ENCODE measurements at regions not wholly inside any gene's neighbourhood (a gene's known extent, or its start where the extent isn't known, plus 50 kb on each side); places are given as distances from the start of the nearest gene placed in this dataset.

GRCh38 chr9:129231759-129232158, 53.7 kb upstream of the IER5L start:
- ATAC-seq (no peak), DNase-seq (no peak)
- no peak overlapping the region for H3K4me3 Mint-ChIP-seq
- no peaks in the 10 kb centered on the region for H3K27me3 Mint-ChIP-seq
- no peak overlapping the region for H3K27ac Mint-ChIP-seq
- peaks cover 11% of the 10 kb centered on the region for H3K9me3 Mint-ChIP-seq (ENCODE audit: low read depth)
- ChIA-PET CTCF (no interaction called here), POLR2A (no interaction called here)
- intact Hi-C loops (cut with DNase I, micrococcal nuclease), result no loop called here
- H3K4me1 Mint-ChIP-seq, result peaks cover 27% of the 10 kb centered on the region
- H3K36me3 Mint-ChIP-seq (ENCODE audit: low read depth), result no peaks in the 10 kb centered on the region

GRCh38 chr9:129231022-129231739, 53.1 kb upstream of the IER5L start:
- Mint-ChIP-seq H3K27ac (no peak overlapping the region), H3K36me3 (ENCODE audit: low read depth) (no peaks in the 10 kb centered on the region), H3K4me3 (no peak overlapping the region), H3K27me3 (no peaks in the 10 kb centered on the region), H3K4me1 (peaks cover 25% of the 10 kb centered on the region), H3K9me3 (ENCODE audit: low read depth) (peaks cover 11% of the 10 kb centered on the region)
- ATAC-seq, result no peak
- intact Hi-C loops (cut with DNase I, micrococcal nuclease), result no loop called here
- POLR2A ChIA-PET, result no interaction called here
- CTCF ChIA-PET, result no interaction called here
- no peak for DNase-seq

GRCh38 chr9:129230302-129230701, 52.2 kb upstream of the IER5L start:
- peaks cover 11% of the 10 kb centered on the region for H3K9me3 Mint-ChIP-seq (ENCODE audit: low read depth)
- ATAC-seq, result no peak
- no peak for DNase-seq
- no peak overlapping the region for H3K4me3 Mint-ChIP-seq
- ChIA-PET POLR2A (no interaction called here), CTCF (no interaction called here)
- intact Hi-C loops (cut with DNase I, micrococcal nuclease), result no loop called here
- no peaks in the 10 kb centered on the region for H3K36me3 Mint-ChIP-seq (ENCODE audit: low read depth)
- H3K27me3 Mint-ChIP-seq, result no peaks in the 10 kb centered on the region
- peaks cover 25% of the 10 kb centered on the region for H3K4me1 Mint-ChIP-seq
- H3K27ac Mint-ChIP-seq, result no peak overlapping the region
